ENCODE measurements at regions not wholly inside any gene's neighbourhood (a gene's known extent, or its start where the extent isn't known, plus 50 kb on each side); places are given as distances from the start of the nearest gene placed in this dataset.

DNA sequence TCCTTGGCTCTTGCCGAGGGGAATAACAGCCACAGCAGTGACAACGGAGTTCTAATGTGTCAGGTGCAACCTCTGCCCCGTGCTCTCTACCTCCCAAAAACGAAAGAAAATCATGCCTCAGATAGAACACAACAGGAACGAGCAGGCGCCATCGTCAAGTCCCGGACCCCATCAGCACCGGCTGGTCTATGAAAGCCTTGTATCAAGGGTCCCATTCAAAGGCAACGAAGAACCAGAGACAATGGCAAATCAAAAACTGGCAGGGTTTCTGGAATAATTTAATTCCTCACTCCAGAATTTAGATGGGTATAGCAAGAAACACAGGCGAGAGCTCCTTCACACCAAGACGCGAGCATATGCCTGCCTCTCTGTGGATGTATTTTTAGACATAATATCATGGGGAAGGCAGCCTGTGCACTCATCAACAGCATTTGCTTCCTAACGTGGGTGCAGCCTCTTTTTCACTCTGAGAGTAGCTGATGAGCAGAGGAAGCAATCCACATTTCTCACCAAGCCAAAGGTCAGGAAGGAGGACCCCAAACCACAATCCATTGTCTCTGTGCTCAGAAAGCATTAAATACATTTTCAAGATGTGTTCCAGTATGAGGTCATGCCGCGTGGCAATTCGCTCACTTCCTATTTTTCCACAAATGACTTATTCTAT, 193.4 kb upstream of the BLID start:
- no peak for DNase-seq

DNA sequence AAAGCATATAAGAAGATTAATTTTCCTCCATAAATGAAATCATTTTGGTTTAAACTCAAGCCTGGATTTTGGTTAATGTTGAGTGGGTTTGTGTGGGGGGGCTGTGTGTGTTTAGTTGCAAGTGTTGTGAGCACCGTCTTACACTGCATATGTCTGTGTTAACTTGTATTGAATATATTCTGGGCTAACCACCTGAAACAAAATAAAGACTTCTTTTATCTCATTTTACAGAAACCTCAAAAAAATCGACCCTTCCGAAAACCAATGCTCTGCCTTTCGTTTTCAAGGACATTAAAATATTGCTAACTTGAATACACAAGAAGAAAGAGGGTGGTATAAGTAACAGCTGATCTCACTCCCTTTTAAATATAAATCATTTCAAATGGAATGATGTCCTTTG, 192.2 kb upstream of the BLID start:
- DNase-seq, result no peak

DNA sequence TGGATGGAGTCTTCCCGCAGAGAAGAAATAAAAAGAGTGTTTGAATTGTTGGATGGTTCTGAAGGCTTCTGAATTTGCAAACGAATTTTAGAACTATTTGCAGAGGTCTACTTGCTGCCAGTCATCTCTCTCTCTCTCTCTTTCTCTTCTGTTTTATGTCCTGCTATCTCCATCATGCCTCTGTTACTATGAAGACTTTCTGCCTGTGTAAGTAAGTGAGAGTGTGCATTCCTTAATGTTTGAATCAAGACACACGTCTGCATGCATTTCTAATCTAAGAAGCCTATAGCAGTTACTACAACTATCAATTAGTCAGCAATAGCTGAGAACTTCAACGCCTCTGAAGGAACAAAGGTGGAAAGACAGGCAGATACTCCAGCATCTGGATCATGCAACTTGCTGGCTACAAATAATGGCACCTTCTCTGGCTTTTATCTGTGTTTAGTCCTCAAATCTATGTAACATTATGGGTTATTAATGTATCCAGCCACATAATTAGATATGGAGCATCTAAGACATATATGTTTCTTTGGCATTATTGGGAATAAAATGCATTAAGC, 191.5 kb upstream of the BLID start:
- DNase-seq, result no peak

DNA sequence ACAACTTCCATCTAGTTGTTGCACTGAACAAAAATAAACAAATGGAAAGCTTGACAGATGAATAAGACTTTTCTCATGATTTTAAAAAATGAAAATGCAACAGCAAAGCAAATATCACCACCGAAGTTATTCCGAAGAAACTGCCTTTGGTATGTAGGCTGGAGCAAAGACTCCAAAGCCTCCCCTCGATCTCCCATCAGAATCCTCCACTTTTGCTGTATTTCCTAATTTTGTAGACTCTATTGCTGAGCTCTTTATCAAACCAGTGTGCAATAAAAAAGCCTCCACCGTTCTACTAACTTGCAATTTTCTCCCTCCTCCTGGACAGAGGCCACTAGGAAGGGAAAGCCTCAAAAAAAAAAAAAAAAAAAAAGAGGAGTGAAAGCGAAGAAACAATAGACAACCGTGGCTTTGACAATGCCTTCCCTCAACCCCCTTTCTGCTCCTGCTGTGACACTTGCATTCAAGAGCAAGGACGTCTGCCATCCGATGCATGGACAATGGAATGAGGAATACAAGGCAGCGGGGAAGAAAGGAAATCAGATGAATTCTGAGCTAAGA, 190.9 kb upstream of the BLID start:
- DNase-seq, result no peak

DNA sequence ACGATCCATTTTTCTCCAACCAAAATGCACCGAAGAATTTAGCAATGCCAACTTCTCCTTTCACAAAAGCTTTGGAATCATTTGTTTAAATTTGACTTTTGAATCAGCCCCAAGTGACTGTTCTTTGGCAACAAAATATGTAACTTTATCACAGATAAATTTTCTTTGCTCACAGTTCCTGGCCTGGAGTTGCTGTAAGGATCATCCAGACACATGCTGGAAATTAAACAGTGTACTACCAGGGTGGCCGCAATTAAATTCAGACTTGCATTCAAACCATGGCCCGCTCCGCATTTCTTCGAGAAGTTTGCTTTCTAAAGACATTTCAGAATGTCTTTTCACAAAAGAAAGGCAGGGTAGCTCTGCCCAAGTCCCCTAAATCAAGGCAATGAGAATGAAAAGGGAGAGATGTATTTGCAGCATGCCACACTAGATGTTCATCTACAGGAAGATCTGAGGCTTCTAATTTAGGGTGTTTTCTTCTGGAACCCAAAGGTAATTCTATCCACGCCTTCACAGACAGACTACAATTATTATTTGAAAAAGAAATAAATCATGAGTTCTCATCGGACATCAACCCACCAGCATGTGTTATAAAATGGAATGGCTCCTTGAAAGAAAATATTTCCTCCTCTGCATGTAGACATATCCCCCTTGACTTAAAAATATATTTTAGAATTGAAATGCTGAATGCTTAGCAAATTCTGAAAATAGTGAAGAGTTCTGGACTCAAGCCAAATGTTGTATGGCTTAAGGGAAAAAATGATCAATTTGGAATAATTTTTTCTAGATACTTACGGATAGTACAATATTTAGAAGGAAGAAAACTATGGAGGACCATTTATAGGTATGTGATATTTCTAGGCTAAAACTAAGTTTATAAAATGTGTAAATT, 189.7 kb upstream of the BLID start:
- no peak for DNase-seq

DNA sequence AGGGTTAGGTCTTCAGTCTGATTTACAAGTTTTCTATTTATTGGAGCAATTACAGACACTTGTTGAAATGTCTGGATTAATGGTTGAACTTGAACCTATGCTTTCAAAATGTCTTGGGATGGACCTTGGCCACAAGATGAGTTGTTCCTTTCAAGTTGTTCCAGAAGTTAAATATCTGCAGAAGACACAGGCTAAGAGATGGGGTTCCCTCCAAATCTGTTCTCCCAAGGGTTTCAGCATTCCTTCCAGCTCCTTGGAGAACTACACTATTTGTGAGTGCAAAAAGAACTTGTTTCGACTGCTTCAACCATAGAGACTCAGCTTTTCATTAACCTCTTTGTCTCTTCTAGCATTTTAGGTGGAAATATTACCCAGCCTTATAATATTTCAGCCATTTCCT, 189.0 kb upstream of the BLID start:
- no peak for DNase-seq

DNA sequence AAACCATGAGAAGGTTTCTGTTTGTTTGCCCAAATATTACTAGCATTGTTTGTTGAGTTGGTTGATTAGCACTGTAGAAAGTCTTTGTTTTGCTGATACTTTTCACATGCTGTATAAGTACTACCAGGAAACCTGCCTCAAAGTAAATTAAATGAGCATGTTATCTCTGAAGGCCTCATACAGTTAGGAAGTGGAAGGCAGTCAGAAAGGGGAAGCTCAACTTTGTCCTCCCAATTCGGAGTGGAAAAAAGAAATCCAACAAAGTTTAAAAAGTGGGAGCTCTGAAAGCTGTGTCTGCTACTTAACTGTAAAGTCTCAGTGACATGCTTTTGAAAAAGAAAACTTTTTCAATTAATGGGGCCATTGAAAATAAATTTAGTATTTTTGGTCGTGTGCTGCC, 188.3 kb upstream of the BLID start:
- DNase-seq, result no peak

DNA sequence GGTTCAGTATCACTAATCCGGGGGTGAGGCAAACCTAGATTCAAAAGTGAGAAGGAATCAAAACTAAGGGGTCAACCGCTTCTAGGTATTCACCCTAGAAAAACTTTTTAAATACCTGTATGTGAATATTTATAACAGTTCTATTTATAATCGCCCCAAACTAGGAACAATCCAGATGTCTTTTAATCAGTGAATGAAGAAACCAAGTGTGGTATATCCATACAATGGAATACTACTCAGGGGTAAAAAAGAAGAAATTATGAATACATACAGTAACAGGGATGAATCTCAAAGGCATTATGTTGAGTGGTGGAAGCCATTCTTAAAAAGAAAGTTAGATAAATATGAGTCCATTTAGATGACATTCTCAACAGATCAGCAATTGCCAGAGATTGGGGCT, 178.0 kb upstream of the BLID start:
- DNase-seq, result no peak

DNA sequence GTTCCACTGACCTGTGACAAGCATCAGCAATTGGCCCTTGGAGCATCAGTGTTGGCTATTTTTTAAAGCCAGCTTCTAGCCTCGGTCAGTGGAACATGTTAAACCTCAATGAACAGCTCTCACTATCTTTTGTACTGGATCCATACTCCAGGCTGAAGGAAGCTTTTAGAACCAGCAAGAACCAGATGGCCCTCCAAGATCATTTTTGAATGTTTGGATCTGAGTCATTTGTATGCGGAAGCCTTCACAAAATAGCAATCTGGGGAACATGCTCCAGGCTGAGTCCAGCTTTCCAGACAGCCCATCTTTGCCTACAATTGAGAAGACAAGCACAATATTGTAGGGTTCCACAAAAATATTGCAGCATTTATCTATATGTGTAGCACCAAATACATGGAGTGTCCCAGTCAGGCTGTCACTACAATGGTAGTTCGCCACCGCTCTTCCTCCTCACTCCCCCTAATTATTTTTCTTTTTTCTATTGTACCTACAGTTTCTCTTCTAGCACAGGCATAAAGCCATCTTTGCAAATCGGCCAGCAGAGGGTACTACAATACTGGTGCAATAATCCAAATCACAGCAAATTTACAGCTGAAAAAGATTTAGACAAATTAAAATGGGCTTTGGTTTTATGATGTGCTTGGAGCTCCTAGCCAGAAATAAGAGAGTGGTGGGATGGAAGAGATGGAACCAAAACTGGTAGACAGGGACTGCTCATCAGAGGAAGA, 177.4 kb upstream of the BLID start:
- no peak for DNase-seq

DNA sequence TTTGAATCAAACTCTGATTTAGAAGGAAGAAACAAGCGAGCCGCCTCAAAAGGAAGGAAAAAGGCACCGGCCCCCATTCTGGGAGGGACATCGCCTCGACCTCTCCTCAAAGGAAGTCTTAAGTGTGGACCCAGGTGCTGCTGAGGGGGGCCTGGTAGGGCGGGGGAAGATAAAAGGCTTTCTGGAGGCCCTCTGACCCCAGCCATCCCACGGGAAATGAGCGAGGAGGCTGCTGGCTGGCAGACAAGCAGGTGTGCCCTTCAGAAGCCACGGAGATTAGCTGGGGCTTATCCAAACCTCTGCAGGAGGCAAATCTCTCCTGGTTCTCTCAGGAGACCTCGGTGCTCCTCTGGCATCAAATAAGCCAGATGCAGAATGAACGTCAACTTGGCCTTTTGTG, 171.4 kb upstream of the BLID start:
- no peak for DNase-seq

DNA sequence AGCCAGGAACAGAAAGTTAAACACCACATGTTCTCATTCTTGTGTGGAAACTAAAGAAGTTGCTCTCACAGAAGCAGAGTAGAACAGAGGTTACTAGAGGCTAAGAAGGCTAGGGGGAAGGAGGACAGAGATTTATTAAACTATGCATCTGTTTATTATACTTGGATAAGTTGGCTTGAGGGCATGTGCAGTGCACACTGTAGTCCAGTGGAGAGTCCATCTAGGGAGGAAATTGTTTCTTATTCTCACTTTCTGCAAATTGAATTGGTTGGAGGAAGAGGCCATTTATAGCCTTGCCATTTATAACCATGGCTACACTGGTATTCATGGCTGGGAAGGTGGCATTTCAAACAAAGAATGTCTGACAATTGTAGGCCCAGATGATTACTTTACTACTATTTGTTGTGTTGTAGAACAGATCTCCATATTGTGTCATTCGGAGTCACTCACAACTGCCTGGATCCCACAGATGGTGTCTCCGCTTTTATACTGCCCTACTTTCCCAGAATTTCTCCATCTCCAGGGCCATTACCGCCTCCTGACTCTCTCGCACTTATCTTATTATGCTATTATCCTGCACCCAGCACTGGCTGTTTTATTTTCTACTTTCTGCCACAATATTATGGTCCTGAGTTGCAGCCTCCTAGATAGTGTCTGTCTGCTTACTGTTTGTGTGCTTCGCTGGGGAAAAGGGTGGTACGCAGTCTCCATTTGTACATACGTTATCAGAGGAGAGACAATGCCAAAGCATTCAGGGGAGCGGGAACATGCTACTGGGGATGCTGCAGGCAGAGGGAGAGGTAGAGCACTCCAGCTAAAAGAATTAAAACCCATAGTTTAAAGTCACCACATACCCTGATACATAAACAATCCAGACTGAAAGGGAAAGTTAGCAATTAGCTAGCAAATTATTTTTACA, 169.3 kb upstream of the BLID start:
- no peak for DNase-seq

DNA sequence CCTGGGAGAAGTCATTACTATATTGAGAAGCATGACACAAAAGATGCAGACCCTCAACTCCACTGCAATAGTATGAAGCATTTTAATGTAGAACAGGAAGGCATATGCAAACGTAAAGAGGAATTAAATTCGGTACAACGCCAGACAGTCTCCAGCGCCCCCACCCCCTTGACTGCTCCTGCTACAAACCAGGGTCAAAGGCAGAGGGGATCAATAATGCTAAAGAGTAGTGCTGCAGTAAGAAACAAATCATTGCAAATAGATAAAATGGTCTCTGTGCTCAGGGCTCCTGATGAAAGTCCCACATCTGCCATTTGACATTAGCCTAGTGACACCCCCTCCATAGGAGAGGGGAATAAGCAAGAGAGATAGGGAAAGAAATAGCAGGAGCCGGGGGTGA, 164.9 kb upstream of the BLID start:
- DNase-seq, result no peak

DNA sequence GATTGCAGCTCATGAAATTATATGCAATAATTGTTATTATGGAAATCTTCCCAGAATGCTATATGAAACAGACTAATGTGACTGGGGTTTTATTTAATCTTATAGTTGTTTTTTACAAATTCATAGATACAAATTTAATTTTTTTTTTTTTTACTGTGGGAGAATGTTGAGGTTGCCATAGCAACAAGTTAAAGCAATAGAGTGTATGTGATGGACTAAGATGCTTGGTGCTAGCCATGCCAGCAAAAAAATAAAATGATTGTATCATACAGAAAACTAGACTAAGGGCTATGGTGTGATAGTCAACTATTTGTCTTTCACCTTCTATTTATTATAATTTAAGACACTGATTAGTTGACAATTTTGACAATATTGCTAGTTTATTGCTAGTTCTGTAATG, 163.2 kb upstream of the BLID start:
- DNase-seq, result no peak

DNA sequence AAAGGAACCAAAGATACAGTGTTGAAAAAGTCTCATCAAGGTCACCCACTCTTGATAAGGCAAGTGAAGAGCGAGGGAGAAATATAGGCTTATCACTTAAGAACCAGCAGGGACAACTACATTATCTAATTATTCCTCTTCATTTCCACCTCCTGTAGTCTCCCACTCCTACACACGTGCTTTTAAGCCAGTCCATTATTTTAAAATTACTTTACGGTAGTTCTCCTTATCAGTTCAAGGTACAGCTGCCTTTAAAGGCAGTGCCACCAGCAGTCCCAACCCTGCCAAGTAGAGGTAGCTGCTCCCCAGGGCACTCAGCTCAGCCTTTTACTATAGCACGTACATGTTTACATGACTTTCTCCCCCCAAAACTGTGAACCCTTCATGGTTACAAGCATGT, 161.5 kb upstream of the BLID start:
- DNase-seq, result no peak

DNA sequence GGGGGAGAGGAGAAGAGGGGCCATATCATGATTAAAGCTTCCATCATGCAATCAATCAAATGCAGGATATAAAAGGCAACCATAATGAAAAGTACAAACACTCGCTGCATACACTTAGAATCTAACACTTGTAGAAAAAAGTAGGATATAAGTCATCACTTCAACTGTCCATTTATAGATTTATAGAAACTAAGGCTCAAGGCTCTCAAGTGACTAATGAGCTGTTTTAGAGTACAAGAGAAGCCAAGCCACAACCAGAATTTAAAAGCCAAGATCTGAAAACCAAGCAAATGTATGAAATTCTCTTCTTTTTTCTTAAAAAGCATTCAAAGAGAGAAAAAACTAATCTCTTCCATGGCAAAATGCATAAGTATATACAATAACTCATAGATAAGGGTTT, 160.2 kb upstream of the BLID start:
- no peak for DNase-seq

DNA sequence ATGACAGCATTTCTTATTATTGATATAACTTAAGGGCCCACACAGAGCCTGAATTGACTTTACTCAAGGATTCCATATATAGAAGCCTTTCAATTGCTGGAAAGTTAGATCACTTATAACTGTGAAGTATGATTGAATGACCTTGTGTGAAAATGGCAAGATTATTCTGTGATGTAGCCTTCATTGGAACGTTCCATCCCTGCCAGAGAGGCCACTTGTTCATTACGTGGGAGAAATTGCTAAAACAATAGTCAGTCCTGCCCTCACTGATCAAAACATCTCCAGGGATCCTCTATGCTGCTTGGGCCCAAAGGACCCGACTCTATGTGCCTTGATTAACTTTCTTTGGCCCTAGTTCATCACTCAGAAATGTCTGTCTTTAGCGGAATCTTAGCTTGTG, 159.5 kb upstream of the BLID start:
- DNase-seq, result no peak

DNA sequence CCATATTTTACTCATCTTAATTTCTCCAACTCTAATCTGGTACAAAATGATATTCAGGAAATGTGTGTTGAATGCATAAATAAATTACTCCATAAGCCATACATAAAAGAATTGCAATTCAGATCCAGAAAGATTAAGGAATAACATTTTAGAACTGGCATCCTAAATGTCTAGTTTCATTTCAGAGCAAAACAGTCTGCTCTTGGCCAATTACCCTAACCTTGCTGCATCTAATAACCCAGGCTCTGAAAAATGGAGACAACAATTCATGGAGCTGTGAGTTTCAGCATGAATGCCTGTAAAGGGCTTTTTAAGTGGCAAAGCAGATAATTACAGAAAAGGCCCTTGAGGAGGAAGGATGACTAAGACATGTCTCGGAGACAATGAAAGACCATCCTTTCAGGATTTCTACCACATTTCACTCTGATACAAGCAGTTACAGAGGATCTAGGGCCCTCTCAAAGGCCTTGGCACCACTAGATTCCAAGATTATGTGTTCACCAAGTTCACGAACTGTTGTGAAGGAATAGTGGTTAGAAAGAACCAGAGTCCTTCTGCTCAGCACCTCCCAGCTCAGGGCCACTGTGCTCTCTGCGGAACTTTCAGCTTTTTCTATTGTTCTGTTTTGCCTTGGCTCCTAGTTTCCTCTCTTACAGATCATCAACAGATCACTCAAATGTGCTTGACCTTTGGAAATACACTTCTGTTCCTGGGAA, 157.6 kb upstream of the BLID start:
- no peak for DNase-seq

DNA sequence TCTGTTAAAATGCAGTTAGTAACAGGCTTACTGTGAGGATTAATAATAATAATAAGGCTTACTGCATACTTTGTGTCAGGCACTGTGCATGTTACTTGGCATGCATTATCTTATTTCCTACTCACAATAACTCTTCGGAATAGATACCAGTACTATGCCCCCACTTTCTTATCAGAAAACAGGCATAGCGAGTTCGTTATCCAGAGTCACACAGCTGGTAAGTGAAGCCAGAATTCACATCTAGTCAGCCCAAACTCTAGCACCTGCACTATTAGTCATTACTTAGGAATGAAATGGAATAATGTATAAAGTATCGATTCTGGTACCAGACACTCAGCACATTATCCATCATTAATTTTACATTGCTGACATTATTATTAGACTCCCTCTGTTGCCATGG, 155.7 kb upstream of the BLID start:
- no peak for DNase-seq

DNA sequence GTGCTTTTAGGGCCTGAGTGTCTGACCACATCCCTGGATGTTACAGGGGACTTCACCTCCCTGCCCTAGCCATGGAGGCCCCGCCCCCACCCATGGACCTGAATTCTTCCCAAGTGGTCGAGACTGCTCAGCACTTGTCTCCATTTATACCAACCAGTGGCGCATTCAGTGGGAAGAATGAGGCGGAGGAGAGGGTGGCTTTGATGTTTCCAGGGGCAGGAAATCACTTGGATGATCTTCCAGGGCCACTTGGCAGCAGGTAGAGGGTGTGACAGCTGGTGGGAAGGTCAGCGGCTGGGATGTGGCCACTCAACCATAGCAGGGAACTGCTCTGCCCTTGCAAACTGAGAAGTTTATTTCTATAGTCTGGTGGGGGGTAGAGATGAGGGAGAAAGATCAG, 155.1 kb upstream of the BLID start:
- DNase-seq, result no peak

DNA sequence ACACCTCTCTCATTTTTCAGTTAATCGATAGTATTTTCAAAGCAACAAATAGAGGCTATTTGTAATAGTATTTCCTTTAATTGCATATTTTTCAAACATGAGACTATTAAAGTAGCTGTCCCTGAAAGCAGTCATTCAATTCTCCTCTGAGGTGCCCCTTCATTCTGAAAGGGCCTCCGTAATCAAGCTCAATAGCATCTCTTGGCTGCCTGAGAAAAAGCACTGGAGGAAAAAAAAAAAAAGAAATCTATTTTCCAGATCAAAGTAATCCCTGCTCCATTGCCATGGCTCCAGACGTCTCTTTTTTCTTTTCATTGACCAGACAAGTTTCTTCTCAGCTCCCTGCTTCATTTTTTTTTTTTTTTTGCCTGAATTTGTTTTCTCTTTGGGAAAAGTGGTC, 154.5 kb upstream of the BLID start:
- DNase-seq, result no peak

DNA sequence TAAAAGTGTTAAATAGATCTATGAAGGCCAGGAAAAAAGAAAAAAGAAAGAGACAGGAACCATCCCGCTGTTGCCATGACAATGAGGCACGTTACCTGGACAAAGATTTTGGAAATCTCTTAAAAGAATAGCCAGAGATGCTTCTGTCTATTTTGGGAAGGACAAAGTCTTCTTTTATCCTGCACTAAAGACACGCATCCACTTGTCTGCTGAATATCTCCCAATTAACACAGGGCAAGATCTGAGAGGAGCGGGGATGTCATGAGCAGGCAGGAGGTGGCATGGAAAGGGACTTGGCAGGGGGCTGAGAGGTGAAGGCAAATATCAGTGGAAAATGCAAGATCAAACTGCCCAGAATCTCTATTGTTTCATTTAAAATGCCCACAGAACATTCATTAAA, 153.8 kb upstream of the BLID start:
- DNase-seq, result no peak
